Activated CD4-positive, alpha-beta T cell treated with anti-CD3 and anti-CD28 coated beads for 4 hours (primary cell): ENCODE measurements at regions not wholly inside any gene's neighbourhood (a gene's known extent, or its start where the extent isn't known, plus 50 kb on each side); places are given as distances from the start of the nearest gene placed in this dataset.

Experiments
- DNase-seq, 2 donors: peaks; one replicate each; pipeline ENCODE4 v3.0.0-alpha.2; 2020

DNA sequence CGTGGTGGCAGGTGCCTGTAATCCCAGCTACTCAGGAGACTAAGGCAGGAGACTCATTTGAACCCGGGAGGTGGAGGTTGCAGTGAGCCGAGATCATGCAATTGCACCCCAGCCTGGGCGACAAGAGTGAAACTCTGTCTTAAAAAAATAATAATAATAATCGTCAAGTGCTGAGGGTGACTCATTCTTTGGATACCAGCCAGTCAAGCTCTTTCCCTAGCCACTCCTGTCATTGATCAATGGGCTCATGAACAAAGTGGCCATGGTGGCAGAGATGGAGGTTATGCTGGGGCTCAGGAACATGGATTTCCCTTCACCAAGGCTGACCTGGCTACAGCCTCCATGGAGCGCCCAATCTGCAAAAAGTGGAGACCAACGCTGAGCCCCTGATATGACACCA, 94.5 kb upstream of the HAAO start:
- no peak for DNase-seq

DNA sequence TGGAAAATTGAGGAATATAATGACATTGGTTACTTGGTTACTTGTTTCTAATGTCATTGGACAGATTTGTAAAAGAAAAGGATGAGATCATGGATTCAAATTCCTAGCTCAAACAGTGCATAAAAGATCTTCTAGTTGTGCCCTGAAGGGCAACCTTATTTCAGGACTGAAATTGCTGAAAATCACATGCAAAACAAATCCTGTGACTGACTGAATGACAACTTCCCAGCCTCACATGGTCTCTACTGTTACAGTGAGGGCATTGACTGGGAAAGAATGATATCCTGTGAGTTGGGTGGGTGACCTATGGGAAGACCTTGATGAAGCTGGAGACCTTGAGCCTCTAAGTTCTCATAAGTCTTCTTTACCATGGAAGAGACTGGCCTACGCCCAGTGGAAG, 90.4 kb upstream of the HAAO start:
- no peak for DNase-seq

DNA sequence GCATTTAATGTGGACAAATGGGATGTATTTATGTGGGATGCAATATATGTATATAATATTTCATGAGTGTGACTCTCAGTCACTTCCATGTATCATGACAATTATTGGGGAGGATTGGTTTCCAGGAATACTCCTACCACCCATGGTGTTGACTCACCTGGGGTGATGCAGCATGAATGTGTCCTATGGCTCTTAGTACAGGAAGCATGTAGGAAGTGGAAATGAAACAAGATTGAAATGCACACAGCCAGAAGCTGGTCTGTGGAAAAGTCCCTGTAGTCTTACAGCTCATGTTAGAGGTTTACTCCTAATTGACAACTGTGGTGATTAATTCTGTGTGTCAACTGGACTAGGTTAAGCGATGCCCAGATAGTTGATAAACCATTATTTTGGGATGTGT, 89.3 kb upstream of the HAAO start:
- DNase-seq: no peak

DNA sequence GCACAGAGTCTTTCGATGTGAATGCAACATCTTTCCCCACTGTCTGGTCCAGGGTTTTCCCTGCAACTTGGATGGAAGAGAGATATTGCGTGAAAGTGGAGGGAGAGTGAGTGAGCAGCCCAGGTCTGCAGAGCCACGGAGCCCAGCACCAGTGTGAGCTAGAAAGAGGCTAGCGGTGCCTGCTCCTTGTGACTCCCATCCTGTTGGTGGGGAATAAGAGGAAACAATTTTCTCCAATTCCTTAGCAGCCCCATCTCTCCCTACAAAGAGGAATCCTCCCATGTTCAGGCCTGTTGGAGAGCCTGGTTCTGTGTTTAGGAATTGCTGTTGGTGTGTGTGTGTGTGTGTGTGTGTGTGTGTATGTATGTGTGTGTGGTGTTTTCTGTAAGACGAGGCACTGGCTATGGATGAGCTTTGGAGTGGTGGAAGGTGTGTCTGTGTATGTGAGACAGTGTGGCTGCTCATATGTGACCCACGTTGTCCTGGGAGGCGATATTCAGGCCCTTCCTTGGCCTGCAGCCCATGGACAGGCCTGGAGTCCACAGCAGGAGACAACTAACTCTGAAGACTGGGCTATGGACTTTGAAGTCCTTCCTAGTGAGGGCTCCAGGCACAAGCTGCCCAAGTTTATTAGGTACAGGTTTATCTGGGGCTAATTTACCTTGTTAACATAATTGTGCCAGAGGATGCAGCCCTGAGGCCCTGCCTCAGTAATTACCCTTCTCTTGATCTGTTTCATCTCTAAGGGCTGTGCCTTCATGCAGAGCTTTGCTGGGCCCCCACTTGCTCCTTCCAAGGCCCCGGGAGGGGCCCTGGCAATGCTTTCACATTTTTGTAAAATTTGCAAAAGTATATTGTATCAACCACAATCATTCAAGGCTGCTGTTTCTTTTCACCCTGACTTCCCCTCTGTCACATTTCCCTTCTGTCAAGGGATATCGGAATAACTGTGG, 88.6 kb upstream of the HAAO start:
- DNase-seq: no peak

DNA sequence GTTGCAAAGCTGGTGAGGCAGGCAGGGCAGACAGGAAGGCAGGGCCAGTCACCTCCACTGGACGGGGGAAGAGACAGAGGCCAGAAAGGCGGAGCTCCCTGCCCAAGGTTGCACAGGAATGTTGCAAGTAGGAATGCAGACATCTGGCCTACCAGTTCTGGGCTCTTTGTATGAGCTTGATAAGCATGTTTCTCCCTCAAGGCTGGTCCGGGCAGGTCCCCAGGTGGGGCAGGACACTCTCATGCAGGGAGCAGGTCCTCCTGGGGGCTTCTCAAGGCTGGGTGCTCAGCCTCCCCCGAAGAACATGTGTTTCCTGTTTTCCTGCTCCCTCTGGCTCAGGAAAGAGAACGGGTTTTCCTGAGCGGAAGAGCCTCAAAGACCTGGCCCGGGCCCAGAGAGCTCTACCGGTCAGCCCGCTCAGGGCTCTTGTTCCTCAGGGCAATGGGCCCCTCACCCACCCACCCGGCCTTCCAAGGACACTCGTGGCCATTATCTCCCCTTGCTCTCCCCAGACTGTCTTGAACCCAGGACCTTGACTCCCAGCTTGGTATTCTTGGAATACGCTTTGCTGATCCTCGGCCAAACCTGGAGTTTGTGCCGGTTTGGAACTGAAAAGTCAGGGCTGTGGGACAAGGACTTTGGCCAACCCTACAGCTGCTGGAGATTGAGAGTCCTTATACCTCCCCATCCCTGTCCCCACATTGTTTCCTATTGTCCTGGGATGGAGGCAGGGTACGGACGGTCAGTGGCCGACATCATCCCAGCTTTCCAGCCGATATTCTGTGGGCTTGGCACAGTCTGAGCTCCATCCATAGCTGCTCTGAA, 87.7 kb upstream of the HAAO start:
- DNase-seq: no peak

DNA sequence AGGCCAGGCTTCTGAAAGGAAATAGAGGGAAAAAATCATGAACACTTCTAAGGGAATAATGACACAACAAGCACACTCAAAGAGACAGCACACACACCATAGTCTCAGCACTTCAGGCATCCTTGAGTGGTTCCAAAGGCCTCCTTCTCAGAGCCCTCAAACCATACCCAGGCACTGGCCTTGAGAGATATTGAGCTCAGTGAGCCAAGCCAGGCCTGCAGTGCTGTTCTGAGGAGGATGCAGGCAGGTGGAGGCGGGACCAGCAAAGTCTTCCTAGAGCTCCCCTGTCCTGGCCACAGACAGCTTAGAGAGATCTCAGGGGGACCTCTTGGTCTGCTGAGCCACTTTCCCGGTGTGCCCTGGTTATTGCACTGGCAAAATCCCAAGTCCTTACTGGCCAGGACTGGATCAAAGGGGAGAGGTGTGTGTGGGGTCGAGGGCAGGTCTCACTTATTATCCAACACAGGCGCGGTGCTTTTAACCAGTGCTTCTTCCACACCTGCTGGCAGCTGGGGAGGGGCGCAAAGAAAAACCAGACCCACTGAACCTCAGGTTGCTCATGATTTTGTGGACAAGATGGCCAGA, 86.8 kb upstream of the HAAO start:
- DNase-seq: no peak

DNA sequence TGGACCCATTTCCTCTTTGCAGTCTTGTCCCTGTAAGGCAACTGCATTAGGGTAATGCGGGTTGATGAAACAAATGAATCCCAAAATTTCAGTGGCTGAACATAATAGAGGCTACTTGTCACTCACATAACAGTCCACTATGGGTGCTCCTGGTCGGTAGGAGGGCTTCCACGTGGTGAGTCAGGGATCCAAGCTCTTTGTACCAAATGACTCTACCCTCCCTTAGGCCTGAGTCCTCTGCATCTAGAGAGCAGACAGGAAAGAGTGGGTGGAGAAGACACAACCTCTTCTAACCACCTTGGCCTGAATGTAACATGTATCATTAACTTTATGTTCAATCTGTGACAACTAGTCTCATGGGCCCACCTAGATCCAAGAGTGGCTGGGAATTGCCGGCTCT, 86.2 kb upstream of the HAAO start:
- no peak for DNase-seq

DNA sequence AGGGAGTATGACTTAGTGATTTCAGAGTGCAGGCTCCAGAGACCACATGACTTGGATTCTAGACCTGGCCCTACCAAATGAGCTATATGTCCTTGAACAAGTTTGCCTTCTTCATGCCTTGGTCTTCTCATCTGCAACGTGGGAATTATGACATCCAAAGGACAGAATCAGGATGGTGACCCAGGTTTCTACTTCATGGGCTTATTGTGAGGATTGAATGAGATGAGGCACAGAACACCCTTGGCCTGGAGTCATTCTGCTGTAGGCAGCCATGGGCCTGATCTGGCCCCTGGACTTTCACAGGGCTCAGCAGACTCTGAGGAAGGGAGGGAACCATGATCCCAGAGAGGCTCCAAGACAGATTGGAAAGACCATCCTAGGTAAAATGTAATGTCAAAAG, 85.6 kb upstream of the HAAO start:
- no peak for DNase-seq

DNA sequence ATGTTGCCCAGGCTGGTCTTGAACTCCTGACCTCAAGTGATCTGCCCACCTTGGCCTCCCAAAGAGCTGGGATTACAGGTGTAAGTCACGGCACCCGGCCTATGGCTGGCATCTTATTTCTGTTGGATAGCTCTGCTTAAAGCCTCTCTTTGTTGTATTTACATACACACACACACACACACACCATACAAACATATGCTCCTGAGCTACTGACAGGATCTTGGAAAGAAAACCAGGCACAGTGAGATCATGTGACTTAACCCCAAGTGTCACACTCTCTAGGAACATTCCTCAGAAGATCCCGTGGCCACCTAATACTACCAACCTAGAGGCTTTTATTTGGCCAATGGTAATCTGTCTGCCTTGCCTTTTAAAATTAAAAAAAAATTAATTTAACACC, 85.1 kb upstream of the HAAO start:
- DNase-seq: no peak

DNA sequence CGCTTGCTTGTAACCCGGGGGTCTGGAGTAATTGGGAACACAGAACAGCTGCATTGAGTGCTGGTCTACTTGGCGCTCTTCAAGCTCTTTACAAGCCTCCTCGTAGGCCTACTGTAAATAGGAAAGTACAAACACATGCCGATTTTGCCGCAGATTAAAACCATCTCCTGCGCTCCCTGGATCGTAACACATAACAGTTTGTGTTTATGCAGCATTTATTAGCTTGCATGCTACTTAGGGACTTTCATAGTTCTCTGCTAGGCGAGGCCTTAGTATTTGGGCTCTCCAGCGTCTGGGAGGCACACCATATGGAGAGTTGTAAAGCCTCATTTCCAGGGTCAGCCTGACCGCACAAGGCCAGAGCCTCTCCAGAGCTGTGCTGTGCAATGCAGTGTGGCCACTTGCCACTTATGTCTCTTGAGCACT, 84.0 kb upstream of the HAAO start:
- DNase-seq: no peak

DNA sequence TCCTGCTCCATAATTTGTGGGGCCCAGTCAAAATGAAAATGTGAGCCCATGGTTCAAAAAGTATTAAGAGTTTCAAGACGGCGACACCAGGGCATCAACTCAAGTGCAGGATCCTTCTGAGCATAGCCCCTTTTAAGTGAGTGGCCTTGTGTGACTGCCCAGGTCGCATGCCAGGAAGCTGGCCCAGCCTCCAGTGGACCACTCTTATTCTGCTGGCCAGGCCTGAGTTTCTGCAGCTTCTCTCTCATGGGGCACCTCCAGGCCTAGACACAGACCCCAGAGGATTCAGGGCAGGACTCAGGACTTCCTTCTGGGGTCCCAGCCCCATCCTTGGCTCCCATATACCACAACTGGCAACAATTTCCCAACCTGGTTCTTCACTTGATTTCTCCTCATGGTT, 83.5 kb upstream of the HAAO start:
- DNase-seq: no peak

DNA sequence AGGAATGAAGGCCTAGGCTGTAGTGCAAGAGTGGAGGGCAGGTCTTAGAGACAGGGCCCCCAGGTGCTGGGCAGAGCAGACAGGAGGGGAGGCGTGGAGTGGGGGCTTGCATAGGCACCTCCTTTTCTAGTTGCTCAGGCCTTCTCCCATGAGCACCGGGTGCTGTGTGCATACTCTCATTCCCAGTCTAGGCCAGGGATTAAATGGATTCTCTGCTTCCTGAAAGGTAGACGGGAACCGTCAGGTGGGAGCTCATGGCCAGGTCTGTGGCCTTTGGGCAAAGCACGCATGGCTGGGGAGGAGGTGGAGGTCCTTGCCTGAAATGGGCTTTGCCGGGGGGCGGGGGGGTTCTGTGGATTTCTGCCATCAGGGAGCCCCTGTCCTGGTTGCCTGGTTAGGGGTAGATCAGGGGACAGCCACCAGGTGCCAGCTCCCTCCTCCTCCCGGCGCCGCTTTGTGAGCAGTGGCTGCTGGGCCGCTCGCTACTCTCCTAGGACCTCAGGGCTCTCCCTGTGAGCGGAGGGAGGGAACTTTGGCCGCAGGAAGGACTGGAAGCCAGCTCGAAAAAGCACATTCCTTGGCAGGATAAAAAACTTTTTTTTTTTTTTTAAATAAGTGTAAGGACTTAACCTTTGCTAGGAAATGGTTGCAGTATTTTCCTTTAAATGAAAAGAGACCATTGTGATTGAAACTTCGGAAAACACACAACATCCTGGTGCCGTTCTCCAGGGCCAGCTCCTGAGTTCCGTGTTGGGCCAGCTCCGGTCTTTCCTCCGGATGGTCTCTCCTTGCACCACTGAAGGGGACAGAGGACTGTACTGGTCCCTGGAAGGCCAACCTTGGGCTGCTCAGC, 82.8 kb upstream of the HAAO start:
- DNase-seq: no peak

DNA sequence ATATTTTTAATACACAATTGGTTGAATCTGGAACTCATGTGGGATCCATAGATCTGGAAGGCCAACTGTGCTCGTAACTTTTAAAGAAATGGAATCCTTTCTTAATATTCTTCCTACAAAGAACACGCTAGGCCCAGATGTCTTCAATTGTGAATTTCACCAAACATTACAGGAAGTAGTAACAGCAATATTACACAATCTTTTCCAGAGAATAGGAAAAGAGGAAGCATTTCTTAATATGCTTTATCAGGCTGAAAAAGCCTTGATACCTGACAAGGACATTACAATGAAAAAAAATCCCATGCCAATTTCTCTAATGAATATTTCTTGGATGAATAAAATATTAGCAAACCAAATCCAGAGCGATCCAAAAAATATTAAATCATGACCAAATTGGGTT, 80.3 kb upstream of the HAAO start:
- no peak for DNase-seq

DNA sequence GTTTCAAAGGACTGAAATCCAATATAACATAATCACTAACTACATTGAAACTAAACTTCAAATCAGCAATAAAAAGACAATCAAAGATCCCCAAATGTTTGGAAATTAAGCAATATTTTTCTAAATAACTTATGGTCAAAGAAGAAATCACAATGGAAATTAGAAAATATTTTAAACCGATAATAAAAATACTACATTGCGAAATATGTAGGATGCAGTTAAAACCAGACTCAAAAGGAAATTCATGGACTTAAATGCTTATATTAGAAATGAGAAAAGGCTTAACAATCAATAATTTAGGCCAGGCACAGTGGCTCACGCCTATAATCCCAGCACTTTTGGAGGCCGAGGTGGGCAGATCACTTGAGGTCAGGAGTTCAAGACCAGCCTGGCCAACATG, 79.0 kb upstream of the HAAO start:
- DNase-seq: no peak

DNA sequence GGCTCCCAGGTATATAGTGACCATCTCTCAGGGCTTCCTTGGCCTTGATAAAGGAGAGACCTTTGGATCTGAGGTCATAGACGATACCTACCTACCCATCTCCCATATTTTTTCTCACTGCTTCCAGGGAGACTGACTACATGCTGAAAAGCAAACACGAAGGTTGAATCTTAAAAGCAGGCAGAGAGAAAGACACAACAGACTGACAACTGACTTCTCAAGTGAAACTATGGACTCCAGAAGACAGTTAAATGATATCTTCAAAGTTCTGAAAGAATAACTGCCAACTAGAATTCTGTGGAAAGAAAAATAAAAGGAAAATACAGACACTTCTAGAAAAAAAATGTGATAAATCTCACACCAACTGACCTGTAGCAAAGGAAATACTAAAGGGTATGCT, 76.5 kb upstream of the HAAO start:
- no peak for DNase-seq

DNA sequence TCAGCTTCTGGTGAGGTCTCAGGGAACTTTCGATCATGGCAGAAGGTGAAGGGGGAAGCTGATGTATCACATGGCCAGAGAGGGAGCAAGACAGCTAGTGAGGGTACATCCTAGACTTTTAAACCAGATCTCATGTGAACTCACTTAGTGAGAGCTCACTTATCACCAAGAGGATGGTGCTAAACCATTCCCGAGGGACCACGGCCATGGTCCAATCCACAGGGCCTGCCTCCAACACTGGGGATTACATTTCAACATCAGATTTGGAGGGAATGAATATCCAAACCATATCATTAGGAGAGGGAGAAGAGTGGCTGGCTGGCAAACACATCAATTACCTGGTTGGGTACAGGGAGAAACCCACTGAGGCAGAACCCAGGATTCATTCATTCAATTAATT, 75.7 kb upstream of the HAAO start:
- no peak for DNase-seq

DNA sequence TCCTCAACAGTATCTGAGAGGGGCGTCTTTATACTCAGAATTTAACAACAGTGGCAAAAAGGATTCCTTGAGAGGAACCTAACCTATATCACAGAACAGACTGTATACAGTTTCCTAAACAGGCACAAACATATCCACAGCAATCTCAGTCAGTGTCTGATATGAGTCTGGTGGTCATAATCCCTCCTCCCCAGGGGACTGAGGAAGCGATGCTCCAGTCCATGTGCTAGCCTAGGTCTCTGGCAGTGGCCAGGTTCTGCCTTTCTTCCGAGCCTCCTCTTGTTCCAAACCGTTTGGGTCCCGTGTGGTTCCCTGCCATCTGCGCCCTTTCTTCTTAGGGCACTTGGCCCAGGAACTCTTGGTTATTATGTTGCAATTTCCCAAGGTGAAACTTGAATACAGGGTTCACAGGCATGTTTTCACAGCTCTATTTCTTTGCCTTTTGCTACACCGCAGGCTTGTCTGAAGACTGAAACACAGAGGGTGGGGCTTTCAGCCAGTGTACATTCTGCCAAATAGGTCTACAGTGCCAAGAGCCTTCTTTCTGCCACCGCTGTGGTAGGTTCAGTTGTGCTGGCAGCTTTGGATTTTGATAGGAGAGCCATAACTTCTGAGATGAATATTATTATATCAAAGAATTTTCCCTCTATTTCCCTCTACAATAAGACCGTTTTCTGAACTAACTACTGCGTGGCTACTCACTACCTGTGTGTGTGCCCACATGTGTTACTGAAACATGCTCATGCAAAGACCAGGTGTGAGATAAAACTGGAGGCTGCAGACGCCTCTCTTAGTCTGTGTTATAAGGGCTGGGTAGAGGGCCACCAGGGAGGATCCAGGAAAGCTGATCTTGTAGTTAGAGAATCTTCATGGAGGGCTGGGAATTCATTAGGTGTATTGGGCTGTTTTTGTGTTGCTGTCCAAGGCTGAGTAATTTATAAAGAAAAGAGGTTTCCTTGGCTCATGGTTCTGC, 75.0 kb upstream of the HAAO start:
- DNase-seq: no peak

DNA sequence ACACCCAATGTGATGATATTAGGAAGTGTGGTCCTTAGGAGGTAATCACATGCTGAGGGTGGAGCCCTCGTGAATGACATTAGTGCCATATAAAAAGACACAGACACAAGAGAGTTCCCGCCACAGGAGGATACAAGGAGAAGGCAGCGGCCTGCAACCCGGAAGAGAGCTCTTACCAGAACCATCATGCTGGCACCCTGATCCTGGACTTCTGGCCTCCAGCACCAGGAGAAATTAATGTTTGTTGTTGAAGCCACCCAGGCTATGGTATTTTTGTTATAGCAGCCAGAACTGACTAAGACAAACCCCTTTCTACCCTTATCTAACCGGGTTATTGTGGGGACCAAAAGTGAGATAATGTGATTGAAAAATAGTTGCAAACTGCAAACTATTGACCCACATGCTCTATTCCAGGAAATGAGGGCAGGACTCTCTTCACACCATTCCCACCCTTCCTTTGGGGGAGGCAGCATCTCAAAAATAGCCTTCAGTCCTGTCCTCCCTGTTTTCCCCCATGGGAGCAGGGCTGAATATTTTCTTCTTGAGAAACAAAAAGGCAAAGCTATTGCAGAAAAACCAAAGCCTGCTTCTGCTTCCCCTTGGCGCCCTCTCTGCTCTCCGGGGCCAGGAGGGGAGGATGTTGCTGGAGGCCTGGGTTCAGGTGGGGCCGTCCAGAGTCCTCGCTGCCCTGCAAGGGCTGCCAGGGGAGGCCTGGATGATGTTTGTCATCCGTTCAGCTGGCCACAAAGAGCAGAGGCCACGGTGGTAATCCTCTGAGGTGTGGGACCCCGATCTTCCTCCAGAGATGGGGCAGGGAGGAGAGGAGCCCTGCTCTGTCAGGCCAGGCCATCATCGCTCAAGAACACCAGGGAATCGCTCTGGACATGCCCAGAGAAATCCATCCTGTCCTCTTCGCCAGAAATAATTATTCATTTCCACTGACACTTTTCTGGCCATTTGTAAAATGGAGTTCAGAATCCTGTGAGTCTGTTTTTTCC, 73.8 kb upstream of the HAAO start:
- no peak for DNase-seq

DNA sequence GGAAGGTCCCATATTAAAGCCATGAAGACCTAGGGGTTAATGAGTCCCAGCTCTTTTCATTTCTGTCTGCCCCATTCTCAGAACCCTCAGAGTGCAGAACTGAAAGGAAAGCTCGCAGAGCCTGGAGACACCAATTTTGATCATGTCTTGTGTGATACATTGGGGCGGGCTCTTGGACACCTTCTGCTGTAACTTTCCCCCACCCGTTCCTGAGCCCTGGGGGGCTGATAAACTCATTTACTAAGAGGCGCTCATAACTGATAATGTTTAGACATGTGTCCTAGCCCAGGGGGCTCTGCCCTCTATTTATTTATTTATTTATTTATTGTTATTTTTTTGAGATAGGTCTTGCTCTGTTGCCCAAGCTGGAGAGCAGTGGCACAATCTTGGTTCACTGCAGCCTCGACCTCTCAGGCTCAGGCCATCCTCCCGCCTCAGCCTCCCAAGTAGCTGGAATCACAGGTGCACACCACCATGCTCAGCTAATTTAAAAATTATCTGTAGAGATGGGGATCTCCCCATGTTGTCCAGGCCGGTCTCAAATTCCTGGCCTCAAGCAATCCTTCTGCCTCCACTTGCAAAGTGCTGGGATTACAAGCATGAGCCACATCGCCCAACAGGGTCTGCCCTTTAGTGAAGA, 72.4 kb upstream of the HAAO start:
- no peak for DNase-seq

DNA sequence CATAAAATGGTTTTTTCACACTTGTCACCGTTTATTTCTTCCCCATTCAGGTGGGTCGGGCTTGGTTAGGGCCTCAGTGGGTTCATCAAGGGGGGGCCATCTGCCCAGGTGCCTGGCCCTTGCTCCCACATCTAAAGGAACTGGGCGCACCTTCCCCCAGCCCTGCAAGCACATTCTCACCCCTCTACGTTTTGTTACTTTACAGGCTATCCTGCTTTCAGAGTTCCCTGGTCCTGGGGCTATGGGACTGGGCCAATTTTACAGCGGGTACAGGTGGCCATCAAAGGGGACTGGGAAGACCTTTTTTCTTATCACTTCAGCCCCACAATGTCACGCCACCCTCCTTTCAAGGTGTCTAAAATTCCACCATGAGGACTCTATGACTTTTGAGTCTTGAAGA, 71.8 kb upstream of the HAAO start:
- no peak for DNase-seq
